ENCODE measurements at regions not wholly inside any gene's neighbourhood (a gene's known extent, or its start where the extent isn't known, plus 50 kb on each side); places are given as distances from the start of the nearest gene placed in this dataset.
"Not testable (repeated sequence)": the region's sequence is repeated elsewhere in the genome, so short reads cannot be mapped to it uniquely, and the experiment has no call there.

DNA sequence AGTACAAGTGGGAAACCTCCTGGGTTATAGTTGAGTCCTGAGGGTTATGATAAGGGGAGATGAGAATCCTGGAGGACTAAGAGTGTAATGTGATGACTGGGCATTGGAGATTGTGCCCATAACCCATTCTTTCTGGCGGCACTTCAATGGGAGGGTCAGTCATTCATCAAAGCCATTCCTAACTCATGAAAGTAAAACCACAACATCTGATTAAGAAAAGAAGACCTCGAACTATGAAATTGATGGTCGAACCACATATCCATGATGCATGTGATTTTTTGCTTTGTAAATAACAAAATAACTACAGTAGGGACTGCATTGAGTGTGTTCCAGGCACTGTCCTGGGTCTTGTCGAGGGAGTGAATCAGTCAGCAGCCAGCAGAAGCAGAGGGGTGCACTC is 215.1 kb downstream of the SHQ1 start:
- ATAC-seq (no peak), DNase-seq (no peak)
- intact Hi-C loops (cut with DNase I): no loop called here

GRCh38 chr3:72632129-72632528 is 216.1 kb downstream of the SHQ1 start:
- intact Hi-C loops (cut with DNase I): no loop called here
- ATAC-seq (no peak), DNase-seq (no peak)

- ATAC-seq (no peak), DNase-seq (no peak)
- intact Hi-C loops (cut with DNase I): no loop called here
Measured at GRCh38 chr3:72630969-72631344, 217.3 kb downstream of the SHQ1 start.

GRCh38 chr3:72630327-72630968 is 217.8 kb downstream of the SHQ1 start:
- intact Hi-C loops (cut with DNase I): no loop called here
- no peak for DNase-seq
- ATAC-seq: no peak

- intact Hi-C loops (cut with DNase I): loop anchor here in 1 of 2 donors (10.0 kb wide), 1 partner anchor 754 kb away; no protein-coding TSS in a partner anchor
- DNase-seq: no peak
- ATAC-seq: peak in 1 of 2 donors; percentile 72
Measured at GRCh38 chr3:72629191-72629631, 219.0 kb downstream of the SHQ1 start.

DNA sequence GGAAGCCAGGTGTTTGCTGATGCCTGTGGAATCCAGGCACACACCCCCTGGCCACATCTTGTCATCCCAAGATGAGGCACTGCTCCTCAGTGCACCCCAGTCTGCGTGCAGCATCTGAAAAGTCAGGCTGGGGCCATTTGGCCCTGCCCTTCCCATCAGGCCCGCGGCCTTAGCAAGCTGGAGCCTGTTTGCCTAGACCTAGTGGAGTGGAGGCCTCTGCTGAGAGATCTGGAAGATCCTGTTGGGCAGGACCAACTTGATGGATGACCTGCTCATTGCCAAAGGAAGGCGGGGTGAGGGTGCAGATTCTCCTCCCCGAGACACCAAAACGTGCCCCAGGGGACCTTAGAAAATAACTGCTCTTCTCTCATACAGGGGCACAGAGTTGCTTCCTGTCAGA is 220.2 kb downstream of the SHQ1 start:
- DNase-seq: no peak
- no peak for ATAC-seq
- intact Hi-C loops (cut with DNase I): loop anchor here in 1 of 2 donors (10.0 kb wide), 1 partner anchor 753 kb away; no protein-coding TSS in a partner anchor

DNA sequence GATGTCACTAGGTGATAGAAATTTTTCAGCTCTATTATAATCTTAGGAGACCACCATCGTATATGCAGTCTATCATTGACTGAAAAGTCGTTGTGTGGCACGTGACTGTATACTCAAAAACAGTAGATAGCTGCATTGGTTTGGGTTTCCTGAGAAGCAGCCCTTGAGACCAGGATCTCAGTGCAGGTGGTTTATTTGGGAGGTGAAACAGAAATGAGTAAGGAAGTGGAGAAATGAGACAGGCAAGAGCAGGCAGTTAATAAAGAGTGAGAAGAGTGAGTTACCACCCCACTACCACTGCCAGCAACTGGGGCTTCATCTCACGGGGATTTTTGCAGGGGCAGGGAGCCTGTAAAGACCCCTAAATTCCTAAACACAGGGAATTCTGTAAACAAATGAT is 221.0 kb downstream of the SHQ1 start:
- no peak for ATAC-seq
- intact Hi-C loops (cut with DNase I): loop anchor here in 1 of 2 donors (10.0 kb wide), 1 partner anchor 752 kb away; no protein-coding TSS in a partner anchor
- no peak for DNase-seq

- ATAC-seq (no peak), DNase-seq (no peak)
- intact Hi-C loops (cut with DNase I): loop anchor here in 1 of 2 donors (10.0 kb wide), 1 partner anchor 751 kb away; no protein-coding TSS in a partner anchor
Measured at GRCh38 chr3:72625602-72626337, 222.5 kb downstream of the SHQ1 start.

DNA sequence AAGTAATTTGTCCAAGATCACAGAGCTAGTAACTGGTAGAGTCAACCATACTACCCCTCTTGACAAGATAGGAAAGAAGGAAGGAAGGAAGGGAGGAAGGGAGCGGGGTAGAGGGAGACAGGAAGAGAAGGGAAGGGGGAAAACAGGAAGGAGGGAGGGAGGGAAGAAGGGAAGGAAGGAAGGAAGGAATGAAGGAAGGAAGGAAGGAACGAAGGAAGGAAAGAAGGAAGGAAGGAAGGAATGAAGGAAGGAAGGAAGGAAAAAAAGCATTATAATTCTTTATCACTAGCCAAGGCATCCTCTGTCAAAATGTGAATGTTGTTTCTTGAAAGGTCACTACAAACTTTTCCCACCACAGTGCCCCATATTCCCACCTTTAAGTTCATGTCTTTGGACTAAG is 223.6 kb downstream of the SHQ1 start:
- ATAC-seq (no peak), DNase-seq (no peak)
- intact Hi-C loops (cut with DNase I): loop anchor here in 1 of 2 donors (10.0 kb wide), 1 partner anchor 750 kb away; no protein-coding TSS in a partner anchor

DNA sequence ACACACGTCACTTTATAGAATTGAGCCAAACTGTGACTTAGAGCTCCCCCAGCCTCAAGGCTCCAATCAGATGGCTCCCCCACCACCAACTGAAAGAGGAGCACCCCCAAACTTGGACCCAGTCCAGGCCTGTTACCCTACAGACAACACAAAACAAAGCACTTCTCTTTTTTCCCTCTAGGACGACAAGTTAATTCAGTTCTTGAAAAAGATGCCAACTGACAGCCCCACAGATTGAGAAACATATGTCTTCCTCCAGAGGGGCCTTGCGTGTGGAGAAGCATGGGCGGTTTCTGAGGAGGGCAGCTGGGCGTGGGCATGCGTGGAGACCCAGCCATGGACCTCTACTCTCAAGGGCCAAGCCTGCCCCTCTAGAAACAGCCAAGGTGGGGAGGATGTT is 229.5 kb downstream of the SHQ1 start:
- no peak for DNase-seq
- ATAC-seq: no peak
- intact Hi-C loops (cut with DNase I): no loop called here

- no peak for ATAC-seq
- DNase-seq: no peak
- intact Hi-C loops (cut with DNase I): no loop called here
Measured at GRCh38 chr3:72617424-72618024, 230.7 kb downstream of the SHQ1 start.

DNA sequence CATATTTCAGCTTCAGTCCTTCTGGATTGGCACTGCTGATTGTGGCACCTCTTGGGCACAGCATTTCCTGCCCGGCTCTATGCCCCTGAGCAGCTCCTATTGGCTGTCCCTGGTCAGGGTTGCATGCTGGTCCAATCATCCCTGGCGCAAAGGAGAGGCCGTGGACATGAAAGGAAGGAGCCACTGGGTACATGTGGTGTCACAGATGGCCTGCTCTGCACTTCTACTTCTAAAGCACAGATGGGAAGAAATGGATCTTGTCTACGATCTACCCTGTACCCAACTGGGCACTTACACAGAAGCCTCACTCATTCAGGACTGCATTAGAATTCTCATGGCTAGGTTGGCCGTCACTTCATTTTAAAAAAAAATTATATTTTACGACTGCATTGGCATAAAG is 232.5 kb downstream of the SHQ1 start:
- intact Hi-C loops (cut with DNase I): no loop called here
- ATAC-seq: no peak
- no peak for DNase-seq

GRCh38 chr3:72615182-72615581 is 233.1 kb downstream of the SHQ1 start:
- intact Hi-C loops (cut with DNase I): no loop called here
- ATAC-seq (no peak), DNase-seq (no peak)

- intact Hi-C loops (cut with DNase I): no loop called here
- ATAC-seq (no peak), DNase-seq (no peak)
Measured at GRCh38 chr3:72614394-72615074, 233.7 kb downstream of the SHQ1 start.

GRCh38 chr3:72613871-72614270 is 234.4 kb downstream of the SHQ1 start:
- ATAC-seq (no peak), DNase-seq (no peak)
- intact Hi-C loops (cut with DNase I): no loop called here

DNA sequence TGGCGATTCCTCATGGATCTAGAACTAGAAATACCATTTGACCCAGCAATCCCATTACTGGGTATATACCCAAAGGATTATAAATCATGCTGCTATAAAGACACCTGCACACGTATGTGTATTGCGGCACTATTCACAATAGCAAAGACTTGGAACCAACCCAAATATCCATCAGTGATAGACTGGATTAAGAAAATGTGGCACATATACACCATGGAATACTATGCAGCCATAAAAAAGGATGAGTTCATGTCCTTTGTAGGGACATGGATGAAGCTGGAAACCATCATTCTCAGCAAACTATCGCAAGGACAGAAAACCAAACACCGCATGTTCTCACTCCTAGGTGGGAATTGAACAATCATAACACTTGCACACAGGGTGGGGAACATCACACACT is 239.1 kb downstream of the SHQ1 start:
- intact Hi-C loops (cut with DNase I); ATAC-seq; DNase-seq: not testable (repeated sequence)

DNA sequence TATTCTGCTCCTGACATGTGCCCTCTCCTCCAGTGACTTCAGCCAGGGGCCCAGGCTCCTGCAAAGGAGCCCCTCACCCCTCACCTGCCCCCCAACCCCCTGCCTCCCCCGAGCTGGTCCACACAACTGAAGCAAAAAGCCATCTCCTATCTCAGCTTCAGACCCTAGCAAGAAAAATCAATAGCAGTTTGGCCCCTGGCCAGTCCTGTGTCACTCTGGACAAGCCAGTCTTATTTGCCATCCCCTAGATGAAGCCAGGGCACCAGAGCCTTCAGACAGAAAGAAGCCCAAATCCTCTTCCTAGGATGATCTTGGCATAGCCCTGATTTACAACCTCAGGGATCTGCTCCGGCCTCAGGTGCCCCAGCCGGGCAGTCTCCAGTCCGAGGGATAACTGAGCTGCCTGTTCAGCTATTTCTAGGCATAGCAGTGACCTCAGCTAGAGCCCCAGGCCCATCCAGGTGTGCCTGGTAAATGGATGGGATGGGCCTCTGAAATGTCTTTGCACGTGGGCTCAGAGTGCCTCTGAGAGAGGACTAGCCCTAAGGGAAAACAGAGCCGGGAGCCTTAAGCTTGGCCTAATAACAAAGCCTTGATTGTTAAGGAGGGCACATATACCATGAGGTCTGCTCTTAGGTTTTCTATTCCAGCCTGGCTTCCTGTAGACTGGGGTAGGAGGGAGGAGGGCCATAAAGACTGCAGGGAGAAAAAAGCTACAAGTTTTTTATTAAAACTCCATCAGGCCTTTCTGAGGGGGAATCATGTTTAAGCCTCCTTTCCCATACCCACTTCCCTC is 242.0 kb downstream of the SHQ1 start:
- DNase-seq (no peak), ATAC-seq (no peak)
- intact Hi-C loops (cut with DNase I): no loop called here

DNA sequence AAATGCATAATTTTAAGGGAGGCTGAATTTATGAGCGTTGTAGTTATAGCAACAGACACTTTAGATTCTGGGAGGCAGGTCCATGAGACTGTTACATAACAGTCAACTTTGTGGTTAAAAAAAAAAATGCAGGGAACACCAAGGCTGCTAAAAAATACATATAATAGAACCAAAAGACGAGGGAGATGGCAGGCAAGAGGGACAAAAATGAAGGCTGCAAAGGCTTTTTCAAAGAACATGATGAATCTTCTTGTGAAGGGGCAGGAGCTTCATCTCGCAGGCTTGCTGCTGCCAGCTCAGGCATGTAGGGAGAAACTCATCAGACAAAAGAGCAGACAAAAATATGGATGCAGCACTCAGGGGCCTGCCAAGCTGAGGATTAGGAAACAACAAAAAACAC is 243.9 kb downstream of the SHQ1 start:
- DNase-seq (no peak), ATAC-seq (no peak)
- intact Hi-C loops (cut with DNase I): no loop called here

Measured in left cardiac atrium (tissue), 4 donors.